Lower lobe of right lung (tissue), 2 donors: ENCODE measurements at regions not wholly inside any gene's neighbourhood (a gene's known extent, or its start where the extent isn't known, plus 50 kb on each side); places are given as distances from the start of the nearest gene placed in this dataset.

ENCODE experiments used
- ATAC-seq, 2 donors: fragments of 200-7000 bp; cut with Tn5 transposase; one replicate each; pipeline ENCODE4 v1.9.1; 2020 to 2022; ENCODE audit warnings: mild to moderate bottlenecking in 2 of 2, moderate library complexity in 2 of 2
- DNase-seq: peaks from one replicate; pipeline ENCODE4 v3.0.0-alpha.2; 2020
- H3K27ac ChIP-seq: fragments of 200-600 bp; one replicate; pipeline ENCODE4 v1.8.0; 2022
- H3K27me3 ChIP-seq: fragments of 200-600 bp; one replicate; pipeline ENCODE4 v1.8.0; 2022; ENCODE audit warnings: low read depth
- H3K36me3 ChIP-seq: fragments of 200-600 bp; one replicate; pipeline ENCODE4 v1.8.0; 2022; ENCODE audit warnings: mild to moderate bottlenecking
- H3K4me1 ChIP-seq: fragments of 200-600 bp; one replicate; pipeline ENCODE4 v1.8.0; 2022
- H3K4me3 ChIP-seq: fragments of 200-600 bp; one replicate; pipeline ENCODE4 v1.8.0; 2022; ENCODE audit warnings: mild to moderate bottlenecking
- H3K9me3 ChIP-seq: fragments of 200-600 bp; one replicate; pipeline ENCODE4 v1.8.0; 2022
- CTCF ChIP-seq: fragments of 200-600 bp; IDR thresholded peaks from one replicate; pipeline ENCODE4 v1.8.0; 2022; ENCODE audit warnings: antibody characterized with exemption, mild to moderate bottlenecking
- intact Hi-C: fragments of 100-400 bp; cut with DNase I; formaldehyde crosslinking; loops from one replicate; pipeline ENCODE4 v1.11.0; 2022
- donor health status: DM: no; HTN: yes; CAD: no; lungs with severe emphysema.

DNA sequence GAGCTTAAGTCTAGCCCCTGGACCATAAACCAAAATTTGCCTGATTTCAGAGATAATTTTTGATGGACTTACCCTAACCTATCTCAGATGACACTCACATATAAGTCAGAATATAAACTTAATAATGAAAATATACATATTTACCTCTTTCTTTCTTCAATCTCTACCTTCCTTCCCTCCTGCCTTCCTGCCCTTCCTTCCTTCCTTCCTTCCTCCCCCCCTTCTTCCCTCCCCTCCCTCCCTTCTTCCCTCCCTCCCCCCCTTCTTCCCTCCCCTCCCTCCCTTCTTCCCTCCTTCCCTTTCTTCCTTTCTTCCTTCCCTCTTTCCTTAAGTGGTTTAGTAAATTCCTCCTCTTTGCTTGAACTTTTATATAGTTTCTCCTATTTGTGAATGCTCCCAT lies 88.7 kb downstream of the EDNRB start:
- DNase-seq (no peak), ATAC-seq (no peak)
- Histone ChIP-seq H3K27ac (no peak overlapping the region), H3K27me3 (no peaks in the 10 kb centered on the region), H3K4me1 (peaks cover 15% of the 10 kb centered on the region), H3K36me3 (no peaks in the 10 kb centered on the region), H3K9me3 (no peaks in the 10 kb centered on the region), H3K4me3 (no peak overlapping the region)
- intact Hi-C loops = no loop called here
- no peak for TF ChIP-seq CTCF

DNA sequence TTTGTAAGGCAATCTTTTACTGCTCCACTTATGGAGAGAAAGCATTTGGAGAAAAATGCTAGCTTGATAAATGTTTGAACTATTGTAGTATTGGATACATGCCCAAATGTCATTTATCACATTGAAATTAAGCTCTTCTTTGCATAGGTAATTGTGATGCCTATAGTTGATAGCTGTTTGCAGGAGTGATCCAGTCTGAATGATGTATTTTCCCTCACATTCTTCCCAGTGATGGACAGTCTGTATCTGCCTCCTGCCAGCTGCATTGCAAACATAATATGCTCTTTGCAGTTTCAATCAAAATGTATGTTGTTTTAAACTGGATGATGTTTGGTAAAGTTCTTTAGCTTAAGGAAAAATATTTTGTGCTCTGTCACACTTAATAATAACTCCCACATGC lies 89.8 kb downstream of the EDNRB start:
- ATAC-seq (no peak), DNase-seq (no peak)
- H3K27me3 ChIP-seq = no peaks in the 10 kb centered on the region
- no peaks in the 10 kb centered on the region for H3K9me3 ChIP-seq
- no peak overlapping the region for H3K27ac ChIP-seq
- peaks cover 9% of the 10 kb centered on the region for H3K4me1 ChIP-seq
- TF ChIP-seq CTCF = no peak
- intact Hi-C loops = no loop called here
- no peak overlapping the region for H3K4me3 ChIP-seq
- no peaks in the 10 kb centered on the region for H3K36me3 ChIP-seq

DNA sequence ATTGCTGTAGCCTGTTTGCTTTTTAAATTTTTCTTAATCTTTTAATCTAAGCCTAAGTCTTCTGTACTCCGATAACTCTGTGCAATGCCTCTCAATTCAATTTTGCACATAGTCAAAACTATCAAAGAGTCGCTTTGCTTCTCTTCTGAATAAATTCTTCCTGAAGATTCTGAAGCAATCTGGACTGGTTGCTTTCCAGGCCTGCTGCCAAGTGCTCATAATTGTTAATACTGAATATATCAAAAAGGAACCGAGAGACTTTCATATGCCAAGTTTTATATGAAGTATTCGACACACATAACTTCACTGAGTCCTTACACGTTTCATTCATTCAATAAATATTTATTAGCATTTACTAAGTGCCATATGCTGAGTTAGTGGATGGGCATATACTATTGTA lies 91.3 kb downstream of the EDNRB start:
- no peaks in the 10 kb centered on the region for H3K4me1 ChIP-seq
- H3K27me3 ChIP-seq = no peaks in the 10 kb centered on the region
- intact Hi-C loops = no loop called here
- no peak overlapping the region for H3K4me3 ChIP-seq
- no peak overlapping the region for H3K27ac ChIP-seq
- H3K9me3 ChIP-seq = no peaks in the 10 kb centered on the region
- ATAC-seq = no peak
- TF ChIP-seq CTCF = no peak
- no peaks in the 10 kb centered on the region for H3K36me3 ChIP-seq
- no peak for DNase-seq

- Histone ChIP-seq H3K4me3 (no peak overlapping the region), H3K27ac (no peak overlapping the region), H3K27me3 (no peaks in the 10 kb centered on the region), H3K36me3 (no peaks in the 10 kb centered on the region), H3K9me3 (no peaks in the 10 kb centered on the region), H3K4me1 (no peaks in the 10 kb centered on the region)
- no peak for ATAC-seq
- intact Hi-C loops = no loop called here
- no peak for TF ChIP-seq CTCF
- DNase-seq = no peak
These were observed 98.0 kb downstream of the EDNRB start for GRCh38 chr13:77820431-77821149.

DNA sequence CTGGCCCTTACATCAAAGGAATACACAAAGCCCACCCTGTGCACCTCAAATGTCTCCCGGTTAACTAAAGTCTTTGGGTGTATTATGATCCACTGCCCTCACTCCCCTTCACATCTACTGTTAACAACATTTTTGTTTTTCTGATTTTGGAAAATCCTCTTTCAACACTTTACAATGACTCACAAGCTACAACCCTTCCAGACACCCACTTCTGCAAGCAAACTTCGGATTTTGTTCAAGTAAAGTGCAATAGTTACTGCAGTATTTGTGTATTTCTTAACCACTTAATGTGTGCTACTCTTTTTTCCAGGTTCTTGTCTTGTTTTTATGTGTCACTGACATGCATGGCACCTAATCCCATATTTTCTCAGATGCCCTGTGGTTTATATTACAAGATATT lies 101.1 kb downstream of the EDNRB start:
- H3K9me3 ChIP-seq = no peaks in the 10 kb centered on the region
- no peak for ATAC-seq
- TF ChIP-seq CTCF = no peak
- no peaks in the 10 kb centered on the region for H3K4me1 ChIP-seq
- intact Hi-C loops = no loop called here
- no peaks in the 10 kb centered on the region for H3K36me3 ChIP-seq
- H3K27me3 ChIP-seq = no peaks in the 10 kb centered on the region
- H3K27ac ChIP-seq = no peak overlapping the region
- no peak overlapping the region for H3K4me3 ChIP-seq
- DNase-seq = no peak

DNA sequence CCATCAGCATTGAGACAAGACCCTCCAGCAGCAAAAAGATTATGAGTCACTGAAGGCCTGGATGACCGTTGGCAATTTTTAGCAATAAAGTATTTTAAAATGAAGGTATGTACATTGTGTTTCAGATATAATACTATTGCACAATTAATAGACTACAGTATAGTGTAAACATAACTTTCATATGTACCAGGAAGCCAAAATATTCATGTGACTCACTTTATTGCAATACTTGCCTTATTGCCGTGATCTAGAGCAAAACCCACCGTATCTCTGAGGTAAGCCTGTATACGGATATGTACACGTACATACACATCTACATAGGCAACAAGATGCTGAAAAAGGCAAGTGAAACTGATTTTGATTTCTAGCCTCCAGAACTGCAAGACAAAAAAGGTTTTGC lies 103.3 kb downstream of the EDNRB start:
- no peak overlapping the region for H3K4me3 ChIP-seq
- DNase-seq = no peak
- H3K27ac ChIP-seq = no peak overlapping the region
- no peaks in the 10 kb centered on the region for H3K9me3 ChIP-seq
- H3K27me3 ChIP-seq = no peaks in the 10 kb centered on the region
- TF ChIP-seq CTCF = no peak
- intact Hi-C loops = no loop called here
- H3K36me3 ChIP-seq = no peaks in the 10 kb centered on the region
- H3K4me1 ChIP-seq = no peaks in the 10 kb centered on the region
- ATAC-seq = no peak
